ENCODE measurements at regions not wholly inside any gene's neighbourhood (a gene's known extent, or its start where the extent isn't known, plus 50 kb on each side); places are given as distances from the start of the nearest gene placed in this dataset.

GRCh38 chr21:35506352-35506751 lies 457.2 kb upstream of the RUNX1 start:
- no peak overlapping the region for H3K4me3 ChIP-seq (replicated peaks in 1 of 3; ENCODE audit: low read depth in 2 of 3, low read length in 3 of 3)

GRCh38 chr21:35504951-35505466 lies 455.9 kb upstream of the RUNX1 start:
- H3K4me3 Mint-ChIP-seq, result no peak overlapping the region
- Histone ChIP-seq H2AFZ (ENCODE audit: insufficient read depth, low read depth, low read length, poor library complexity, severe bottlenecking) (no peak overlapping the region), H3K4me3 (replicated peaks in 1 of 3; ENCODE audit: low read depth in 2 of 3, low read length in 3 of 3) (no peak overlapping the region), H3K27ac (ENCODE audit: low read depth in 1 of 2, low read length in 2 of 2) (no peak overlapping the region), H3K9me3 (replicated peaks in 1 of 2; ENCODE audit: control insufficient read depth in 1 of 2, insufficient read depth in 1 of 2, low read length in 2 of 2) (no peaks in the 10 kb centered on the region), H3K36me3 (replicated peaks in 1 of 2; ENCODE audit: control insufficient read depth in 1 of 2, insufficient read depth in 2 of 2, low read length in 2 of 2) (no peaks in the 10 kb centered on the region), H3K4me2 (replicated peaks; ENCODE audit: extremely low read depth, low read length, poor library complexity, severe bottlenecking) (no peak overlapping the region), H4K20me1 (ENCODE audit: insufficient read depth, low read length) (no peaks in the 10 kb centered on the region), H3K9ac (ENCODE audit: insufficient read depth, low read length, poor library complexity, severe bottlenecking) (no peak overlapping the region), H3K4me1 (ENCODE audit: control insufficient read depth in 1 of 2, insufficient read depth in 2 of 2, low read length in 2 of 2) (peaks cover 24 to 32% of the 10 kb centered on the region in 2 donors), H3K79me2 (ENCODE audit: insufficient read depth, low read length) (no peaks in the 10 kb centered on the region), H3K27me3 (ENCODE audit: control insufficient read depth in 2 of 2, insufficient read depth in 2 of 2, low read length in 2 of 2) (no peaks in the 10 kb centered on the region)
- no peaks in the 10 kb centered on the region for H3K36me3 Mint-ChIP-seq
- no peak for DNase-seq
- H3K9me3 Mint-ChIP-seq, result no peaks in the 10 kb centered on the region
- H3K27me3 Mint-ChIP-seq (ENCODE audit: low read depth in 3 of 3), result peaks cover 0 to 4% (median 4%) of the 10 kb centered on the region in 3 donors
- intact Hi-C loops (cut with micrococcal nuclease), result loop anchor here in 1 of 2 donors (5.0 kb wide), 1 partner anchor 618 kb away; no protein-coding TSS in a partner anchor
- H3K4me1 Mint-ChIP-seq, result peaks cover 31% of the 10 kb centered on the region
- no peak overlapping the region for H3K27ac Mint-ChIP-seq
- no peak for TF ChIP-seq CTCF (IDR thresholded peaks at IDR 0.05)
- WGBS (ENCODE audit: insufficient coverage), result 93% methylated on average over 4 of the region's 5 CpGs

More at GRCh38 chr21:35506352-35506751, 457.2 kb upstream of the RUNX1 start:
- H3K27me3 ChIP-seq (ENCODE audit: control insufficient read depth in 2 of 2, insufficient read depth in 2 of 2, low read length in 2 of 2), result no peaks in the 10 kb centered on the region
- H3K9ac ChIP-seq (ENCODE audit: insufficient read depth, low read length, poor library complexity, severe bottlenecking), result no peak overlapping the region
- no peaks in the 10 kb centered on the region for H3K79me2 ChIP-seq (ENCODE audit: insufficient read depth, low read length)
- Mint-ChIP-seq H3K36me3 (no peaks in the 10 kb centered on the region), H3K4me1 (peaks cover 37% of the 10 kb centered on the region), H3K27ac (no peak overlapping the region), H3K4me3 (no peak overlapping the region), H3K27me3 (ENCODE audit: low read depth in 3 of 3) (peaks cover 0 to 4% (median 4%) of the 10 kb centered on the region in 3 donors), H3K9me3 (no peaks in the 10 kb centered on the region)
- no peaks in the 10 kb centered on the region for H4K20me1 ChIP-seq (ENCODE audit: insufficient read depth, low read length)
- H2AFZ ChIP-seq (ENCODE audit: insufficient read depth, low read depth, low read length, poor library complexity, severe bottlenecking), result no peak overlapping the region
- no peaks in the 10 kb centered on the region for H3K36me3 ChIP-seq (replicated peaks in 1 of 2; ENCODE audit: control insufficient read depth in 1 of 2, insufficient read depth in 2 of 2, low read length in 2 of 2)
- DNase-seq, result no peak
- WGBS (ENCODE audit: insufficient coverage), result 94% methylated on average over 2 of the region's 3 CpGs
- H3K9me3 ChIP-seq (replicated peaks in 1 of 2; ENCODE audit: control insufficient read depth in 1 of 2, insufficient read depth in 1 of 2, low read length in 2 of 2), result no peaks in the 10 kb centered on the region
- intact Hi-C loops (cut with micrococcal nuclease), result loop anchor here in 1 of 2 donors (5.0 kb wide), 1 partner anchor 619 kb away; no protein-coding TSS in a partner anchor
- no peak for TF ChIP-seq CTCF (IDR thresholded peaks at IDR 0.05)
- H3K4me2 ChIP-seq (replicated peaks; ENCODE audit: extremely low read depth, low read length, poor library complexity, severe bottlenecking), result no peak overlapping the region
- H3K4me1 ChIP-seq (ENCODE audit: control insufficient read depth in 1 of 2, insufficient read depth in 2 of 2, low read length in 2 of 2), result peaks cover 28 to 43% of the 10 kb centered on the region in 2 donors
- H3K27ac ChIP-seq (ENCODE audit: low read depth in 1 of 2, low read length in 2 of 2), result no peak overlapping the region

Measured in CD14-positive monocyte (primary cell).